HL-60 (cell line): ENCODE measurements at regions not wholly inside any gene's neighbourhood (a gene's known extent, or its start where the extent isn't known, plus 50 kb on each side); places are given as distances from the start of the nearest gene placed in this dataset.

ENCODE experiments used
- CTCF ChIP-seq: IDR thresholded peaks from one replicate; pipeline ENCODE4 v1.5.1; 2011; ENCODE audit warnings: low read length, control low read depth, inconsistent platforms; ENCODE audit not compliant: insufficient read depth
- POLR2AphosphoS5 ChIP-seq: IDR thresholded peaks from 2 replicates; pipeline ENCODE4 v1.6.1; 2012; ENCODE audit warnings: low read depth

GRCh38 chr12:90000721-90001120, 292.1 kb upstream of the ATP2B1 start:
- TF ChIP-seq POLR2AphosphoS5, result no peak
- TF ChIP-seq CTCF, result no peak
